Bronchial epithelial cell (primary cell): ENCODE measurements at regions not wholly inside any gene's neighbourhood (a gene's known extent, or its start where the extent isn't known, plus 50 kb on each side); places are given as distances from the start of the nearest gene placed in this dataset.
A peak's percentile ranks its signal among the peaks of the same experiment; 100 is the strongest.

Source experiments
- DNase-seq: peaks from one replicate; pipeline ENCODE4 v3.0.0-alpha.2; 2010; ENCODE audit warnings: low read depth
- FAIRE-seq: peaks from 2 replicates; lab custom pipeline; 2011; peaks lifted over from hg19 to GRCh38; lab: Jason Lieb, UNC
- H3K27me3 ChIP-seq: 2 replicates; pipeline ENCODE4 v1.5.1; 2011; ENCODE audit warnings: low read length; ENCODE audit not compliant: control insufficient read depth, insufficient read depth
- H3K36me3 ChIP-seq: 2 replicates; pipeline ENCODE4 v1.5.1; 2011; ENCODE audit warnings: low read length; ENCODE audit not compliant: control insufficient read depth, insufficient read depth
- H3K4me3 ChIP-seq: 2 replicates; pipeline ENCODE4 v1.5.1; 2011; ENCODE audit warnings: mild to moderate bottlenecking, low read depth, low read length, control low read depth
- CTCF ChIP-seq: IDR thresholded peaks from 2 replicates; pipeline ENCODE4 v1.5.1; 2011; ENCODE audit warnings: mild to moderate bottlenecking, moderate library complexity, low read length, control low read depth, inconsistent platforms; ENCODE audit not compliant: insufficient read depth, severe bottlenecking

- TF ChIP-seq CTCF: no peak
- no peak for FAIRE-seq
- DNase-seq: no peak
These were observed 513.4 kb upstream of the SLC35B3 start for GRCh38 chr6:8948733-8949132.

GRCh38 chr6:8947900-8948299, 512.6 kb upstream of the SLC35B3 start:
- H3K4me3 ChIP-seq: no peak overlapping the region
- DNase-seq (no peak), FAIRE-seq (no peak)
- no peaks in the 10 kb centered on the region for H3K36me3 ChIP-seq
- H3K27me3 ChIP-seq: no peaks in the 10 kb centered on the region
- TF ChIP-seq CTCF: no peak

More at GRCh38 chr6:8948733-8949132, 513.4 kb upstream of the SLC35B3 start:
- H3K36me3 ChIP-seq: no peaks in the 10 kb centered on the region
- no peak overlapping the region for H3K4me3 ChIP-seq
- H3K27me3 ChIP-seq: no peaks in the 10 kb centered on the region

GRCh38 chr6:8944548-8944947, 509.2 kb upstream of the SLC35B3 start:
- Histone ChIP-seq H3K4me3 (no peak overlapping the region), H3K36me3 (no peaks in the 10 kb centered on the region), H3K27me3 (no peaks in the 10 kb centered on the region)
- DNase-seq: peak; percentile 3
- no peak for TF ChIP-seq CTCF
- FAIRE-seq: no peak

GRCh38 chr6:8943073-8943472, 507.7 kb upstream of the SLC35B3 start:
- no peaks in the 10 kb centered on the region for H3K36me3 ChIP-seq
- FAIRE-seq: no peak
- H3K4me3 ChIP-seq: no peak overlapping the region
- H3K27me3 ChIP-seq: no peaks in the 10 kb centered on the region
- no peak for TF ChIP-seq CTCF
- no peak for DNase-seq

- no peak for TF ChIP-seq CTCF
- H3K27me3 ChIP-seq: no peaks in the 10 kb centered on the region
- FAIRE-seq (no peak), DNase-seq (no peak)
- H3K4me3 ChIP-seq: no peak overlapping the region
- no peaks in the 10 kb centered on the region for H3K36me3 ChIP-seq
These were observed 506.2 kb upstream of the SLC35B3 start for GRCh38 chr6:8941577-8941976.

- TF ChIP-seq CTCF: no peak
- DNase-seq (peak; percentile 37), FAIRE-seq (no peak)
- Histone ChIP-seq H3K36me3 (no peaks in the 10 kb centered on the region), H3K4me3 (no peak overlapping the region), H3K27me3 (no peaks in the 10 kb centered on the region)
These were observed 505.0 kb upstream of the SLC35B3 start for GRCh38 chr6:8940356-8940755.
